GM12891 (cell line): ENCODE measurements at regions not wholly inside any gene's neighbourhood (a gene's known extent, or its start where the extent isn't known, plus 50 kb on each side); places are given as distances from the start of the nearest gene placed in this dataset.

Experiments
- DNase-seq: peaks from one replicate; pipeline ENCODE4 v3.0.0; 2011; ENCODE audit warnings: low spot score; ENCODE audit not compliant: insufficient read length
- FAIRE-seq: peaks from 2 replicates; lab custom pipeline; 2011; peaks lifted over from hg19 to GRCh38; lab: Jason Lieb, UNC
- PAX5 ChIP-seq: IDR thresholded peaks from 2 replicates; pipeline ENCODE4 v1.6.1; 2011; ENCODE audit warnings: low read length, moderate library complexity, mild to moderate bottlenecking; ENCODE audit not compliant: insufficient read depth, severe bottlenecking
- POLR2A ChIP-seq: IDR thresholded peaks from 2 replicates; pipeline ENCODE4 v1.6.1; 2011; ENCODE audit warnings: low read depth, low read length, control low read depth
- POLR2AphosphoS5 ChIP-seq: IDR thresholded peaks from 2 replicates; pipeline ENCODE4 v1.6.1; 2011; ENCODE audit warnings: low read depth, low read length, control low read depth
- POU2F2 ChIP-seq: IDR thresholded peaks from 2 replicates; pipeline ENCODE4 v1.6.1; 2011; ENCODE audit warnings: low read depth, mild to moderate bottlenecking, control low read depth, low read length, moderate library complexity
- SPI1 ChIP-seq: IDR thresholded peaks from 2 replicates; pipeline ENCODE4 v1.6.1; 2011; ENCODE audit warnings: low read depth, low read length, control low read depth
- TAF1 ChIP-seq: IDR thresholded peaks from 2 replicates; pipeline ENCODE4 v1.6.1; 2011; ENCODE audit warnings: low read depth, low read length, control low read depth

GRCh38 chr21:28439251-28439650, 553.4 kb downstream of the LTN1 start:
- FAIRE-seq, result no peak
- DNase-seq, result no peak
- no peak for TF ChIP-seq POLR2A
- no peak for TF ChIP-seq TAF1
- TF ChIP-seq POLR2AphosphoS5, result no peak
- no peak for TF ChIP-seq PAX5
- no peak for TF ChIP-seq POU2F2
- no peak for TF ChIP-seq SPI1

GRCh38 chr21:28437061-28437460, 555.6 kb downstream of the LTN1 start:
- FAIRE-seq (no peak), DNase-seq (no peak)
- TF ChIP-seq PAX5 (no peak), POLR2A (no peak), POLR2AphosphoS5 (no peak), POU2F2 (no peak), TAF1 (no peak), SPI1 (no peak)

DNA sequence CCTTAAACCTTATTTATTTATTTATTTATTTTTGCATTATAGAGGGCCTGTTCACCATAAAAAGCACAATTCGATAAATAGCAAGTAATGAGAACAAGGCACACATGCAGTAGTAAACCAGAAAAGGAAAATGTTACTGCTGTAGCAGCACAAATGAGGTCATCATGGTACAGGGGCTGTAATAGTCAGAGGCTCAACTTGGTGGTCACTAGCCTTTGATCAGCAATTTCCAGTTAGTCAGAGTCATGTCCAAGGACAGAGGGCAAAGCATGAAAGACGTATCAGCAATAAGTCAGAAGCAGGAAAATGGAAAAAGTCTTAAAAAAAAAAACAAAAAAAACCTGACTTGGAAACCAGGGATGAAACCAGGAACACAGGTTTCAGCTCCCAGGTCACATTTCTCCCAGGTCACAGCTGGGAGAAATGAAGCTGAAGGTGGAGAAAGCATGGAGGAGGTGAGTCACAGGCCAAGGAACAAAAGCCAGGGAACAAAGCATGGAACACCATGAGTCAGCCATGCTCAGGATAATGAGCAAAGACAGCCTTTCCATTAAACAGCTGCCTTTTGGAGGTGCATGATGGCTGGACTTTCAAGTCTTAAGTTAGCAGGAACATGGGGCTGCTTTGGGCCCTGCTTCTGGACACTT, 556.3 kb downstream of the LTN1 start:
- FAIRE-seq (no peak), DNase-seq (no peak)
- TF ChIP-seq POLR2AphosphoS5, result no peak
- TF ChIP-seq SPI1, result no peak
- TF ChIP-seq TAF1, result no peak
- TF ChIP-seq PAX5, result no peak
- TF ChIP-seq POU2F2, result no peak
- TF ChIP-seq POLR2A, result no peak

DNA sequence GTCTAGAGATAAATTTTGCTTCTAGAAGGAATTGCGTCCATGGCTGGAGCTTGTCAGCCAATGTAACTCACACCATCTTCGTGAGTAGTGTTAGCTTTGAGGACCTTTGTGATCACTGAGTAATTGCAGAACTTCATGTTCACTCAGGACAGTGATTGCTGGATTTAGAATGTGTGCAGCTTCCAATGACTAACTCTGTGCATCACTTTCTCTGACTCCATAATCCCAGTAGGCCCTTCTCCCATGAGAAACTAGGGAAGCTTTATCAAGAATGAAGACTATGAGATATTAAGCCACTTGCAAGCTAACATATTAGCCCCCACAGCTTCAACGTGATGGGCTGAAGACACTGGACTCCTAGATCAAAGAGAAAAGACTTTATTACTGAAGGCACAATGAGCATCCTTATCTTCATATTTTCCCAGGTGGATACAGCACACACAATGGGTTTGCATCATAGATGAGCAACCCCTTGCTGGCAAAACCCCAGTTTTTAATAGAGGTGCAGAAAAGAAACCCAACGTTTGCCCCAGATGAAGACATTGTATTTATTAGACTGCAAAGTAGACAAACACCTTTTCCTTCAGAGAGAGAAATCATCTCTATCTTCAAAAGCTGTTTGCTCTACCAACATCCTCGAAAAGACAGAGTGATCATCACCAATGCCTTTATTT, 561.0 kb downstream of the LTN1 start:
- TF ChIP-seq POU2F2 (no peak), POLR2AphosphoS5 (no peak), PAX5 (no peak), POLR2A (no peak), SPI1 (no peak), TAF1 (no peak)
- no peak for FAIRE-seq
- DNase-seq, result no peak

- DNase-seq (no peak), FAIRE-seq (no peak)
- TF ChIP-seq POU2F2 (no peak), POLR2AphosphoS5 (no peak)
Observed at GRCh38 chr21:28431022-28431421, 561.7 kb downstream of the LTN1 start.

DNA sequence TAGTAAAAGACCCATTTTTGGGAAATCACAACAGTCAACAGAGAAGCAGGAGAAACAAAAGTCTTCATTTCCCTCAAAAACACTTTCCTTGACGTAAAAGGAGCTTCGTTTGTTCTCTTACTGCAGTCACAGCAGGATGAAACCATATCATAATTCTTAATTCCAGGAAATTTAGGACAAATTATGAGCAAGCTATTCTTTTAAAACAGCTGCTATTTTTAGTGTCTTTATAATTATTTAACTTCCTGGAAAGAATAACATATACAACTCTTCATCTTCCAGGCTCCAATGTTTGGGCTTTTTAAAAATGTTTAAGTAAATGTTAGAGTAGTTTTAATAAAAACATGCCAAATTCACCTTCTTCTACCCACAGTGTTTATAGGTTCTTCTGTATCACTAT, 563.5 kb downstream of the LTN1 start:
- DNase-seq (no peak), FAIRE-seq (no peak)
- no peak for TF ChIP-seq POU2F2
- no peak for TF ChIP-seq PAX5
- no peak for TF ChIP-seq SPI1
- no peak for TF ChIP-seq TAF1
- no peak for TF ChIP-seq POLR2A
- no peak for TF ChIP-seq POLR2AphosphoS5

- DNase-seq (no peak), FAIRE-seq (no peak)
- TF ChIP-seq POU2F2 (no peak), PAX5 (no peak), POLR2AphosphoS5 (no peak), SPI1 (no peak), TAF1 (no peak), POLR2A (no peak)
Observed at GRCh38 chr21:28427394-28428022, 565.2 kb downstream of the LTN1 start.

DNA sequence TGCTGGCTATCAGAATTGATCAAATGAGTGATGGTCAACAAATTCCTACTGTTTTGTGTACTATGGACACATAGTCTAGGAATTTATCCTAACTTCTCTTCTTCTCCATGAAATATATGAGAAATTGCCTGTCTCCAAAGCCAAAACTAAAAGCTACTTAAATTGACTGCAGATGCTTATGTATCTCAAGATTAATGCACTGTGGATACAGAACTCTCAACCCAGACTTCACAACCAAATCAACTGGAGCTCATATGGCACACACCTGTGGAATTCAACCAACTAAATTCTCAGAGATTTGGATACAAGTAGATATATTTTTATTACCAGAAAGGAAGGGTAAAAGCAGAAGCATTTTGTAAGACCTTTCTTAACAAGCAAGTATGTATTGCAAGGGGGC, 566.1 kb downstream of the LTN1 start:
- no peak for DNase-seq
- TF ChIP-seq SPI1, result no peak
- FAIRE-seq, result no peak

GRCh38 chr21:28423521-28424190, 569.0 kb downstream of the LTN1 start:
- TF ChIP-seq PAX5 (no peak), SPI1 (no peak), POU2F2 (no peak), POLR2A (no peak), POLR2AphosphoS5 (no peak), TAF1 (no peak)
- DNase-seq (no peak), FAIRE-seq (no peak)
